ENCODE measurements at regions not wholly inside any gene's neighbourhood (a gene's known extent, or its start where the extent isn't known, plus 50 kb on each side); places are given as distances from the start of the nearest gene placed in this dataset.
A peak's percentile ranks its signal among the peaks of the same experiment; 100 is the strongest.

DNA sequence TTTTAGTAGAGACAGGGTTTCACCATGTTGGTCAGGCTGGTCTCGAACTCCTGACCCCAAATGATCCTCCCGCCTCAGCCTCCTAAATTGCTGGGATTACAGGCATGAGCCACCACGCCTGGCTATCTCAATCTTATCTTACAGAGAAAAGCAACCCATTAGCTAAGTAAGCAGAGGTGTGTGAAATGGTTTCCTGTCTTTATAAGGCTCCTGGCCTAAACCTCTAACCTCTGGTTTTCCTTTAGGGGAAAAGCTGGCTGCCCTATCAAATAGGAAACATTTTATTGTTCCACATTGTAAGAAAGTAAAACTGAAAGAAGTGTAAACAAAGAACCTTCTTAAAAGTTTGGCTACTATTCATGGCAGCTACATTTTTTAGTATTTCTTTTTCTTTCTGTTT is 78.3 kb upstream of the MORC3 start:
- Histone ChIP-seq H3K9me3 (no peaks in the 10 kb centered on the region), H3K27ac (no peak overlapping the region), H3K4me3 (no peak overlapping the region), H3K36me3 (peaks cover 31% of the 10 kb centered on the region), H3K27me3 (no peaks in the 10 kb centered on the region), H3K4me1 (no peaks in the 10 kb centered on the region)
- ATAC-seq (no peak), DNase-seq (no peak)
- TF ChIP-seq, protein P1, sequence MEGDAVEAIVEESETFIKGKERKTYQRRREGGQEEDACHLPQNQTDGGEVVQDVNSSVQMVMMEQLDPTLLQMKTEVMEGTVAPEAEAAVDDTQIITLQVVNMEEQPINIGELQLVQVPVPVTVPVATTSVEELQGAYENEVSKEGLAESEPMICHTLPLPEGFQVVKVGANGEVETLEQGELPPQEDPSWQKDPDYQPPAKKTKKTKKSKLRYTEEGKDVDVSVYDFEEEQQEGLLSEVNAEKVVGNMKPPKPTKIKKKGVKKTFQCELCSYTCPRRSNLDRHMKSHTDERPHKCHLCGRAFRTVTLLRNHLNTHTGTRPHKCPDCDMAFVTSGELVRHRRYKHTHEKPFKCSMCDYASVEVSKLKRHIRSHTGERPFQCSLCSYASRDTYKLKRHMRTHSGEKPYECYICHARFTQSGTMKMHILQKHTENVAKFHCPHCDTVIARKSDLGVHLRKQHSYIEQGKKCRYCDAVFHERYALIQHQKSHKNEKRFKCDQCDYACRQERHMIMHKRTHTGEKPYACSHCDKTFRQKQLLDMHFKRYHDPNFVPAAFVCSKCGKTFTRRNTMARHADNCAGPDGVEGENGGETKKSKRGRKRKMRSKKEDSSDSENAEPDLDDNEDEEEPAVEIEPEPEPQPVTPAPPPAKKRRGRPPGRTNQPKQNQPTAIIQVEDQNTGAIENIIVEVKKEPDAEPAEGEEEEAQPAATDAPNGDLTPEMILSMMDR (IDR thresholded peaks at IDR 0.05): no peak
- intact Hi-C loops (cut with DNase I): no loop called here

DNA sequence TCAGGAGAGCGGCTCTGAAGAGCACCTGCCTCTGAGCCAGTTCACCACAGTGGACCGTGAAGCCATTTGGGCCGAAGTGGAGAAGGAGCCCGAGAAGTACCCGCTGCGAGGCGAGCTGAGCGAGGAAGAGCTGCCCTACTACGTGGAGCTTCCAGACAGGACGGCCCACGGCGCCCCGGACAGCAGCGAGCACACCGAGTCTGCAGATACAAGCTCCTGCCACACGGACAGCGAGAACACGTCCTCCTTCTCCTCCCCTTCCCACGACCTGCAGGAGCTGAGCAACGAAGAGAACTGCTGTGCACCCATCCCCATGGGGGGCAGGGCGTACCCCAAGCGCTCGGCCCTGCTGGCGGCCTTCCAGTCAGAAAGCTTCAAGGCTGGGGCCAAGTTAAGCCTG is 74.9 kb upstream of the MORC3 start:
- DNase-seq (no peak), ATAC-seq (peak; percentile 14)
- TF ChIP-seq, protein P1 (IDR thresholded peaks at IDR 0.05): no peak
- H3K27ac ChIP-seq: no peak overlapping the region
- H3K36me3 ChIP-seq: peaks cover 31% of the 10 kb centered on the region
- no peaks in the 10 kb centered on the region for H3K27me3 ChIP-seq
- H3K4me3 ChIP-seq: no peak overlapping the region
- H3K4me1 ChIP-seq: no peaks in the 10 kb centered on the region
- no peaks in the 10 kb centered on the region for H3K9me3 ChIP-seq
- intact Hi-C loops (cut with DNase I): no loop called here

- intact Hi-C loops (cut with DNase I): no loop called here
- TF ChIP-seq, protein P1 (IDR thresholded peaks at IDR 0.05): no peak
- Histone ChIP-seq H3K27ac (no peak overlapping the region), H3K27me3 (no peaks in the 10 kb centered on the region), H3K9me3 (no peaks in the 10 kb centered on the region), H3K4me3 (no peak overlapping the region), H3K36me3 (peaks cover 34% of the 10 kb centered on the region), H3K4me1 (no peaks in the 10 kb centered on the region)
- no peak for ATAC-seq
- DNase-seq: no peak
Measured at GRCh38 chr21:36245649-36246048, 74.3 kb upstream of the MORC3 start.

- intact Hi-C loops (cut with DNase I): no loop called here
- H3K27me3 ChIP-seq: no peaks in the 10 kb centered on the region
- peak; percentile 78 for ATAC-seq
- peaks cover 37% of the 10 kb centered on the region for H3K36me3 ChIP-seq
- TF ChIP-seq, protein P1 (IDR thresholded peaks at IDR 0.05): no peak
- no peaks in the 10 kb centered on the region for H3K4me1 ChIP-seq
- DNase-seq: peak; percentile 74
- no peak overlapping the region for H3K27ac ChIP-seq
- no peak overlapping the region for H3K4me3 ChIP-seq
- no peaks in the 10 kb centered on the region for H3K9me3 ChIP-seq
Measured at GRCh38 chr21:36246080-36246631, 73.8 kb upstream of the MORC3 start.

DNA sequence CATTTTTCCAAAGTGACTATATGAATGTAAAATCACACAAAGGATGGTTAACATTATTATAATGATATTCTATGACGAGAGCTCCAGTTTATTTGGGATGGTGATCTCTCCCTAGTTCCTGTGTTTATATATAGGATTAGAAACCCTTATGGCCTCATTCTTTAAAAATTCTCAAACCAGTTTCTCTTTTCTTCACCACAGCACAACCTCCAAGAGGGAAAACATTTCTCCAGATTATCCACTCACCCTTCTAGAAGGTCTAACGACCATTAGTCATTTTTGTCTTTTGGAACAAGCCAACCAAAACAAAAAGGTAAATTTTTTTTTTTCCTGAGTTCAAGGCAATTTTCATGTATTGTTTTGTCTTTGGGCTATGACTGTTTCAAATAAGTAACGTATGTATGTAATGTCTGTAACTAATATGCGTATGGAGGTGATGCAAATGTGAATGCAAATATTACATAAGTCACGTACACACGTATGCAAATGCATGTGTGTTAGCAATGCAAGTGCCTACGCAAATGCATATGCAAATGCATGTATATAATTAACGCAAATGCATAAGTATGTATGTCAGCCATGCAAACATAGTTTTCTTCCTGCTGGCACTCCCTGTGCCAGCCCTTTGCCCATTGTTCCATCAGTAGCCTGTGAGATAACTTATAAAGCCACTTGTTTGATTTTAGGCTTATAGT is 72.5 kb upstream of the MORC3 start:
- intact Hi-C loops (cut with DNase I): no loop called here
- Histone ChIP-seq H3K27ac (no peak overlapping the region), H3K9me3 (no peaks in the 10 kb centered on the region), H3K4me1 (no peaks in the 10 kb centered on the region), H3K36me3 (peaks cover 47% of the 10 kb centered on the region), H3K27me3 (no peaks in the 10 kb centered on the region), H3K4me3 (no peak overlapping the region)
- ATAC-seq (no peak), DNase-seq (no peak)
- TF ChIP-seq, protein P1 (IDR thresholded peaks at IDR 0.05): no peak
